ENCODE measurements at regions not wholly inside any gene's neighbourhood (a gene's known extent, or its start where the extent isn't known, plus 50 kb on each side); places are given as distances from the start of the nearest gene placed in this dataset.

DNA sequence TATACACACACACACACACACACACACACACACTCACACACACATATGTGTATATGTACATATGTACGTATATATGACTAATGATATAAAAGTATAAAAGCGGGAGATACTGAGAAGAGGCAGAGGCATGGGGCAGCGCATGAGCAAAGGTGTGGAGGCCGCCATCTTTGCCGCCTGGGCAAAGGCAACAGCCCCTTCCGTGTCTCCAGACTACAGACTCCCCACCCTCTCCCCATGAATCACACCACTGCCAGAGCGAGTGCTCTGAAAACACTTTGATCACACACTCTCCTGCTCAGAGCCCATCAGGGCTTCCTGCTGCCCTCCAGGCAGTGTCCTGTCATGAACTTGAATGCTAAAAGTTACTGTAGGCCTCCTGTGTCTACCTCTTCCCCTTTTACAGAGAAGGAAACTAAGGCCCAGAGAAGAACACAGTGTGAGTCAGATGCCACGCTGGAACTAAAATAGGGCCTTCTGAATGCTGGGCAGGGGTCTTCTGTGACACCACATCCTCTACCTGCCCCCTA, 54.7 kb upstream of the SSBP3 start:
- Histone ChIP-seq H3K27ac (ENCODE audit: low read depth, low read length, severe bottlenecking) (peak overlapping the region; percentile 0), H3K4me1 (ENCODE audit: control insufficient read depth, insufficient read depth, low read length, poor library complexity, severe bottlenecking) (peaks cover 63% of the 10 kb centered on the region), H3K36me3 (ENCODE audit: control insufficient read depth, insufficient read depth, low read length) (no peaks in the 10 kb centered on the region), H3K4me3 (ENCODE audit: extremely low read depth, insufficient read depth, low read length, poor library complexity, severe bottlenecking) (no peak overlapping the region), H3K9me3 (ENCODE audit: control insufficient read depth, low read length) (no peaks in the 10 kb centered on the region)
- WGBS, 2 experiments (ENCODE audit: insufficient coverage in 2 of 2), result 63 to 71% methylated on average over 3 to 4 of the region's 8 CpGs

DNA sequence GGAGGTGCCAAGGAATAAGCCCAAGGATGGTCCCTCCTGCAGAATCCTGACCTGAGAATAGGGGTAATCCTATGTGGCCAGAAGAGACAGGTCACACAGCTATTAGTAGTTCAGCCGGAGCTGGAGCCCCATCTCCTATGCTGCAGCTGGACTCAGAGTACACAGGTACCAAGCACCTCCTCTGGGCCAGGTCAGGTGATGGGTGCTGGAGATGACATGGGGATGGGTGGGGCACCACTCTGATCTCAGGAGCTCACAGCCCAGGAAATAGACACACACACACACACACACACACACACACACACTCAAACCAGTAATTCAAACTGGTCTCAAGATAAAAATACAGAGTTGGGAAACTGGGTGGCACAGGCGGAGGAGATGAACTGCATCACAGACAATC, 54.2 kb upstream of the SSBP3 start:
- no peaks in the 10 kb centered on the region for H3K9me3 ChIP-seq (ENCODE audit: control insufficient read depth, low read length)
- H3K36me3 ChIP-seq (ENCODE audit: control insufficient read depth, insufficient read depth, low read length), result no peaks in the 10 kb centered on the region
- no peak overlapping the region for H3K27ac ChIP-seq (ENCODE audit: low read depth, low read length, severe bottlenecking)
- peaks cover 61% of the 10 kb centered on the region for H3K4me1 ChIP-seq (ENCODE audit: control insufficient read depth, insufficient read depth, low read length, poor library complexity, severe bottlenecking)
- H3K4me3 ChIP-seq (ENCODE audit: extremely low read depth, insufficient read depth, low read length, poor library complexity, severe bottlenecking), result no peak overlapping the region
- WGBS, 2 experiments (ENCODE audit: insufficient coverage in 2 of 2), result 100% methylated on average over 2 of the region's 2 CpGs

DNA sequence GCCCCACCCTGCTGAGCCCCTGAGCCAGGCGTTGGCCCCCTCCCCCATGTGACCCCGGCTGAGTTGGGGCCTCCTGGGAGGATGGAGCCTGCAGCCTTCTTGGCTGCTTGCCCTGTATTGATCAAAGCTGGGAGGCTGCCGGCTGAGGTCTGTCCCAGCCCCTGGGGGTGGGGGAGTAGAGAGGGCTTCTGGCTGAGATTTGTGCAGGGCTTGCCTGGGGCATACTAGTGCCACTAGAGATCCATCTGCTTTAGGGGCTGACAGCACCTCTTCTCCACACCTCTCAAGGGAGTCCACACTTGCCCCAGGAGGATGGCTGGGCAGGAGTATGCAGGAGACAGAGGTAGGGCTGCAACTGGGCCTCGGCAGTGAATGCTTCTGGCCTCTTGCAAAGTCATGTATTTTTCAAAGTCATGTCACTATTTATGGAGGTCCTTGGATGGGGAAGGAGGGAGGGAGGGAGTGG, 53.6 kb upstream of the SSBP3 start:
- no peaks in the 10 kb centered on the region for H3K9me3 ChIP-seq (ENCODE audit: control insufficient read depth, low read length)
- H3K4me1 ChIP-seq (ENCODE audit: control insufficient read depth, insufficient read depth, low read length, poor library complexity, severe bottlenecking), result peaks cover 55% of the 10 kb centered on the region
- WGBS, 2 experiments (ENCODE audit: insufficient coverage in 2 of 2), result 25 to 60% methylated on average over 1 to 3 of the region's 4 CpGs
- H3K4me3 ChIP-seq (ENCODE audit: extremely low read depth, insufficient read depth, low read length, poor library complexity, severe bottlenecking), result no peak overlapping the region
- H3K36me3 ChIP-seq (ENCODE audit: control insufficient read depth, insufficient read depth, low read length), result no peaks in the 10 kb centered on the region
- peak overlapping the region; percentile 36 for H3K27ac ChIP-seq (ENCODE audit: low read depth, low read length, severe bottlenecking)

DNA sequence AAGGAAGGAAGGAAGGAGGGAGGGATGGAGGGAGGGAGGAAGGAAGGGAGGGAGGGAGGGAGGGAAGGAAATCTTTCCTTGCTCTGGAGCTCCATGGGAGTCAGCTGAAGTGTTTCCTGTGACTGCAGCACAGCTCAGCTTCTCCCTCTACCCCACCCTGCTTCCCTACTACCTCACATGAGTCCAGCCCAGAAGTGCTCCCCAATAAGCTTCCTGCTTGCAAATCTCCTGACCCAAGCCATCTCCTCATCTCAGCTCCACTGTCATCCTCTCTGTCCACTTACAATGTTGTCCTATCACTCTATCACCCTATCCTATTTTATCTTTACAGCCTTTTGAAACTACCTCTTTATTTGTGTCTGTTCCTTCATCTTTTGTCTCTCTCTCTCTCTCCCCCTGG, 52.9 kb upstream of the SSBP3 start:
- no peaks in the 10 kb centered on the region for H3K36me3 ChIP-seq (ENCODE audit: control insufficient read depth, insufficient read depth, low read length)
- H3K9me3 ChIP-seq (ENCODE audit: control insufficient read depth, low read length), result no peaks in the 10 kb centered on the region
- H3K4me1 ChIP-seq (ENCODE audit: control insufficient read depth, insufficient read depth, low read length, poor library complexity, severe bottlenecking), result peaks cover 49% of the 10 kb centered on the region
- peak overlapping the region; percentile 36 for H3K27ac ChIP-seq (ENCODE audit: low read depth, low read length, severe bottlenecking)
- H3K4me3 ChIP-seq (ENCODE audit: extremely low read depth, insufficient read depth, low read length, poor library complexity, severe bottlenecking), result no peak overlapping the region

DNA sequence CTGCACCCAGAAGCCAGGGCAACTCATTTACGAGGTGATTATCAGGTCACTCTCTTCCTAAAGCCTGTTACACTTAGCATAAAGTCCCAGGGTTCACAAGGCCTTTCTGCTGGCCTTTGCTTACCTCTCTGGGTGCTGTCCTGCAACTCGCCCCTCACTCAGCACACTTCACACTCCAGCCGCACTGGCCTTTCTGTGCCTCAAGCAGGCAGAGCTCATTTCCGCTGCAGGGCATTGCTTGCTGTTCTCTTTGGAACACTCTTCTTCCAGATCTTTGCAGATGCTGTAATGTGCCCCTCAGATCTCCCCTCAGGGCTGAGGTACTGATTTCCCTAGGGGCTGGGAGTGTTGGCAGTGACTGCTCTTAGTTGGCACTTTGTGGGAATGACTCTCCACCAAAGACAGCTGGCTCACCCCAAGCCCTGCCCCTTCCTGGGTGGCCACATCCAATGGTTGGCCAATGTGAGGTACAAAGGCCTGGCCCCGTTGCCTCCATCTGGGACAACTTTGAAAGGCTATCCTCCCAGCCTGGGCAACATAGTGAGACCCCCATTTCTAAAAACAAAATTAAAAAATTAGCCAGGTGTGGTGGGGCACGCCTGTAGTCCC, 50.8 kb upstream of the SSBP3 start:
- Histone ChIP-seq H3K4me1 (ENCODE audit: control insufficient read depth, insufficient read depth, low read length, poor library complexity, severe bottlenecking) (peaks cover 31% of the 10 kb centered on the region), H3K4me3 (ENCODE audit: extremely low read depth, insufficient read depth, low read length, poor library complexity, severe bottlenecking) (no peak overlapping the region), H3K36me3 (ENCODE audit: control insufficient read depth, insufficient read depth, low read length) (no peaks in the 10 kb centered on the region), H3K27ac (ENCODE audit: low read depth, low read length, severe bottlenecking) (peak overlapping the region; percentile 29), H3K9me3 (ENCODE audit: control insufficient read depth, low read length) (no peaks in the 10 kb centered on the region)
- 85 to 90% methylated on average over 4 to 6 of the region's 6 CpGs for WGBS, 2 experiments (ENCODE audit: insufficient coverage in 2 of 2)

DNA sequence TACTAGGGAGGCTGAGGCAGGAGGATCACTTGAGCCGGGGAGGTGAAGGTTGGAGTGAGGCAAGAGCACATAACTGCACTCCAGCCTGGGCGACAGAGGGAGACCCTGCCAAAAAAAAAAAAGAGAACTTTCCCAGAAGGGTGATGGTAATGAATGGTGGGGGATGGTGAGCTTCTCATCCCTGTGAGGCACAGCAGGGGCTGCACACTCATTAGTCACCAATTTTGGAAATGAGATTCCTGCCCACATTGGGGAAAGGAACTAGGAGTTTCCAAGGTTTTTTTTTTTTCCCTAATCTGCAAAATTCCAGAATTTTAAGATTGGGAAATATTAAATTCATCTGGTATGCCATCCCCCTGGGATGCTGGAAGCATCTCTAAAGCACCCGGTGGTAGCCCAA, 50.2 kb upstream of the SSBP3 start:
- peaks cover 25% of the 10 kb centered on the region for H3K4me1 ChIP-seq (ENCODE audit: control insufficient read depth, insufficient read depth, low read length, poor library complexity, severe bottlenecking)
- no peak overlapping the region for H3K27ac ChIP-seq (ENCODE audit: low read depth, low read length, severe bottlenecking)
- 77 to 80% methylated on average over 2 to 3 of the region's 3 CpGs for WGBS, 2 experiments (ENCODE audit: insufficient coverage in 2 of 2)
- H3K36me3 ChIP-seq (ENCODE audit: control insufficient read depth, insufficient read depth, low read length), result no peaks in the 10 kb centered on the region
- H3K9me3 ChIP-seq (ENCODE audit: control insufficient read depth, low read length), result no peaks in the 10 kb centered on the region
- H3K4me3 ChIP-seq (ENCODE audit: extremely low read depth, insufficient read depth, low read length, poor library complexity, severe bottlenecking), result no peak overlapping the region
